ENCODE measurements at regions not wholly inside any gene's neighbourhood (a gene's known extent, or its start where the extent isn't known, plus 50 kb on each side); places are given as distances from the start of the nearest gene placed in this dataset.
A peak's percentile ranks its signal among the peaks of the same experiment; 100 is the strongest.

DNA sequence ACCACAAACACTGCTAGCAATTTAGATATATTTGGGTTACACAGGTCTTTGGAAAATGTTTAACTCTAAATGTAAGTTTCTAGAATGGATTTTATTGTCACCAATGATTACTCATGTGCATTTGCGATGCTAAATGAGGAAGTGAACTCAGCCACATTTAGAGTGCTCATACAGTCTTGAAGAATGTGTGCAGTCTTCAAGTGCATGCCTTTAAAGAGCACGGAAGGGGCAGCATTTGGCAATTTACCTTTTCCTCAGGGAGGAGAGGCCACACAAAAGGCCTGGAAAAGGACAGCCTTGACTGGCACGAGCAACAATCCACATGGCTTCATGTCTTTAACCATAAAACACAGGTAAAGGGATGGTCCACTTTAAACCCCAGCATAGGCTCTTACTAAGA lies 78.5 kb upstream of the STK17B start:
- DNase-seq: no peak

DNA sequence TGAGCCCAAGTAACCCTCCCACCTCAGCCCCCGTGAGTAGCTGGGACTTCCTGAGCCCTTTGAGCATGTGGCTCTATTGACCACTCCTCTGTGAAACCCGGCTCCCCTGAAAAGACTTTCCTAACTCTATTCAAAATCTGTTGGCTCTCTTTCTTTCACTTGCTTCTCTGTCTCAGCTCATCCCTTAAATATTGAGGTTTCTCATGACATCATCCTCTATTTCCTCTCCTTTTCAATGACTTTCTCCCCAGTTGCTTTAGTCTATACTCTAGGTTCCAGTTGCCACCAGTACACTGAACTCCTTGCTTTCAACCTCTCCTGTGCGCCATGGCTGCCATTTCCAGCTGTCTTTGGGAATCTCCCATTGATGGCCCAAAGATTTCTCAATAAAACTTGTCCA lies 79.8 kb upstream of the STK17B start:
- DNase-seq: no peak

DNA sequence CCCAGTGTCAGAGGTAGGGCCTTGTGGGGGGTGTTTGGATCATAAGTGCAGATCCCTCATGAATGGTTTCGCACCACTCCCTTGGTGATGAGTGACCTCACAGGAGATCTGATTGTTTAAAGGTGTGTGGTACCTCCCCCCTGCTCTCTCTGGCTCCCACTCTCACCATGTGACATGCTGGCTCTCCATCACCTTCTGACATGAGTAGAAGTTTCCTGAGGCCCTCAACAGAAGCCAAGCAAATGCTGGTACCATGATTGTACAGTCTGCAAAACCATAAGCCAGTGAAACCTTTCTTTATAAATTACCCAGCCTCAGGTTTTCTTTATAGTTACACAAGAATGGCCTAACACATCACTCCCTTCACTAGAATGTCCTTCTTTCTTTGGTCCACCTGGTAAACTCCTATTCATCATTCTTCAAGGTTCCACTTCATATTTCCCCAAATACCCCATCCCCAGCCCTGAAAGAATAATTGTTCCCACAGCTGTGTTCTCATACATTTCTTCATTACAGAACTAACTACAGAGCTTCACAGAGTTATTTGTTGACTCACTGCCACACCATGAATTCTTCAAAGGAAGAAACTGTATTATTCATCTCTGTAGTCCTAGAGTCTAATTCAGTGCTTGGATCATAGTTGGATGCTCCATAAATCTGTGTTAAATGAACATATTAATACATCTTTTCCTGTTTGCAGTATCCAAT lies 81.2 kb upstream of the STK17B start:
- DNase-seq: no peak

DNA sequence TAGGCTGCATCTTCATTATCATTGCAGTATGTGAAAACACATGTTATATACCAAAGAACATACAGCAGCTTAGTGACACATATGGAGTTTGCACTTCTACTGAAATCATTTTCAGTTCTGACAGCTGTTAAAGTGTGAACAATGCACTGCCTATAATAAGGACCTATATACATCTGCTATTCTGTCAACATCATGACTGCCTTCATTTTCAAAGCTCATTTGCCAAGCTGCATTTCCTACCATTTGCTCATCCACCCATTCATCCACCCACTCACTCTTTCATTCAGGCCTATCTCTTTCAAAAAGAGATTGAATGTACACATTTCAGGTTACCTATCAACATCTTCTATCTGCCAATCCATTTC lies 81.7 kb upstream of the STK17B start:
- DNase-seq: no peak

DNA sequence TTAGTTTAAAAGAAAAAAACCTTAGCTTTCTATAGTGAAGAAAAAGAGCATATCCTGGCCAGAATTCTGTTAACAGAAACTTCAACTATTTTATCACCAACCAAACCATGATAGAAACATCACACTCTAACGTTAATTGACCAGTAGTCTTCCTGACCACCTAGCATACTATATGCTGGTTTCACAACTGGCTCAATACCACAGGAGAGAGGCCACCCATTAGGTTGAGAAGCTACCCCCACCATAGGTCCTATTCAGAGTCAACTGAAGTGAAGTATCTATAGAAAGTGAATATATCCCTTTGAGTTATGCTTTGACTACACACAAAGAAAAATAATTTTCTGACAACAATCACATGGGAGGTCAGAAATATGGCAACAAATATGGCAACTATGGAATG lies 85.2 kb upstream of the STK17B start:
- no peak for DNase-seq

DNA sequence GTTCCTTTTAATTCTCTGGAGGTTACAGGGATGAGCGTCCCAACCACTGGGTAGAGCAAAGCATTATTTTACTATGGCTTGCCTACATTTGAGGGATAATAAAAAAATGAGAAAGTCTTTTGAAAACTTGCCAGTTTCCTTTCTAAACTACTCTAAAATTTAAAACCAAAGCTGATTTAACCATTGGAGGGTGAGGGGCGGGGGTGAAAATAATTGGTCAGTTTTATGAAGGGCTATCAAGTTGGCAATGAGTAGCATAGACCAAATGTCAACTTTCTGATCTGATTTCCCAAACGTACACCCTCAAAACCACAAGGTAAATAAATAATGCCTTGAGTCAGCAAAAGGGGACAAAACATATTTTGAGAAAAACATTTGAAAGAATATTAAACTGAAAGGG lies 85.7 kb upstream of the STK17B start:
- no peak for DNase-seq

DNA sequence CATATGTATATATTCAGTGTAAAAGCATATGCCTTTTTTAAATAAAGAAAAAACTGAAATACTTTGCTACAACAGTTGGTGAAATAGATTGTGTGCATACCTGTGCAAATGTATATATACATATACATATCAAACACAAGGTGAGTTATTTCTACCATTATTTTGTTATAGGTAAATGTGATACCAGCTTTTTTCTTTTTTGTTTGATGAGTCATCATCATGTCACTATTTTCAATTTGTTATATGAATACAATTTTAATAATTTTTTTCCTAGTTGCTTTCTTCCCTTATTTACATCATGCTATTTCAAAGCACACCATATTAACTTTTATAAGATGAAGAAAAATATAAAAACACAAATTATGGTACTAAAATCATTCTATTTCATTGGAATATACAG lies 87.0 kb upstream of the STK17B start:
- DNase-seq: no peak

DNA sequence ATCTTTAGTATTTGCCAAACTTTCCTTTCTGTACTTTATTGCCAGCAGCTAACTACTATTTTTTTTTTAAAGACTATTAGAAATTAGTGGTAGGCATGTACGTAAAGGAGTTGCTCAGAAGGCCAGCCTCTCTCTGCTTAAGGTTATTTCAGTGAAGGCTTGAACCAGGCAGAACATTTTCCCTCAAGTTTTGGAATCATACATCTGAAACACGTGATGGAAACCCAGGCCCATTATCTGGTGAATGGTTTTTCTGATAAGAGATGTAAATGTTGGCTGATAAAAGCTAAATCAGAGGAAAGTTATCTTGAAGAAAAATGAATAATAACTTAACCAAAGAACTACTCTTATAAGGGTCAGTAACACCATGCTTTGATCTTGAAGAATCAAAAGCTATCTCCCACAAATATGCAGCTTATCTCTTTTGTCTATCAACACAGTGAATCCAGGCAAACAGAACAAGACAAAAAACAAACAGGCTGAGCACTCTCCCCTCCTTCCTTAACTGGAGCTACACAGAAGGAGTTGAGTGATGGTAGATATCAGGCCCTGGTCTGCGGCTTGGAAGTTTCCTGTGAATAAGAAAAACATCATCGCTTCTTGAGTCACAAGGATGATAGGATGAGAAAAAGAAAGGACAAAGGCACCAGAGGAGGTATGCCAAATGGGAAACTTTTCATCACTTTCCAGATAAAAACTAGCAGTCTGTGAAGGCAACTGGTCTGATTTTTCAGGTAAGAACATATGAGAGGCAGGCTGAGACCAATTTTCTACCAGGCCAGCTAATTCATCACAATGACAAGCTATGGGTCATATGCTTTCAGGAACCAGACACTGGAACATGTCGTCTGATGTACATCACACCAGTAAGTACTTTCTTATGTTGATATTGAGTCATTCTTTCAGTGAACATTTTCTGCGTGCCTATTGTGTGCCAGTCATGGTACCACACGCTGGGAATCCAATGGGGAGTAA lies 88.4 kb upstream of the STK17B start:
- no peak for DNase-seq

DNA sequence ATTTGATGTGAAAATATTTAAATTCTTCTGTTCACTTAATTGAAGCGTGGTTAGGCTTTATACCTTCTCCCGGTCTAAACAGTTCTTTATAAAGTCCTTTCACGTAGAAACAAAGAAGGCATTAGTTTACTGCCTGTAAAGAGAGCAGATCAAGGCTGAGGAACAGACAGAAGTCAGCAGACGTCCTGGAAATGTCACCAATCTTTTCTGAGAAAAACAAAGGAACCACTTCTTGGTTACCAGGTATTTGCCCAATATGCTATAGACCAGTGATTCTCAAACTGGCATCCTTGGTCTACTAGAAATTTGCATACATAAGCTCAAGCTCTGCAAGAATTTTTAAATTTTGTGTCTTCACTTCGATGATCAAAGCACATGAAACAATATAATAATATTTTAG lies 89.2 kb upstream of the STK17B start:
- no peak for DNase-seq

DNA sequence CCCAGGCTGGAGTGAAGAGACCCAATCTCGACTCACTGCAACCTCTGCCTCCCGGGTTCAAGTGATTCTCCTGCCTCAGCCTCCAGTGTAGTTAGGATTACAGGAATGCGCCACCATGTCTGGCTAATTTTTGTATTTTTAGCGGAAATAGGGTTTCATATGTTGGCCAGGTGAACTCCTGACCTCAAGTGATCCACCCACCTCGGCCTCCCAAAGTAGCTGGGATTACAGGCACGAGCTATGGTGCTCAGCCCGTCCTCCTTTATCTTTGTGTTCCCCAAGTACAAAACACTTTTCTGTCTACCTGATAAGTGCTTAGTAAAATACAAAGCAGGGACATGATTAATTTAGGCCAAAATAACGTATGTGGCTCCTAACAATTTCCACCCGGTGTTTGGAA lies 91.2 kb upstream of the STK17B start:
- DNase-seq: no peak

DNA sequence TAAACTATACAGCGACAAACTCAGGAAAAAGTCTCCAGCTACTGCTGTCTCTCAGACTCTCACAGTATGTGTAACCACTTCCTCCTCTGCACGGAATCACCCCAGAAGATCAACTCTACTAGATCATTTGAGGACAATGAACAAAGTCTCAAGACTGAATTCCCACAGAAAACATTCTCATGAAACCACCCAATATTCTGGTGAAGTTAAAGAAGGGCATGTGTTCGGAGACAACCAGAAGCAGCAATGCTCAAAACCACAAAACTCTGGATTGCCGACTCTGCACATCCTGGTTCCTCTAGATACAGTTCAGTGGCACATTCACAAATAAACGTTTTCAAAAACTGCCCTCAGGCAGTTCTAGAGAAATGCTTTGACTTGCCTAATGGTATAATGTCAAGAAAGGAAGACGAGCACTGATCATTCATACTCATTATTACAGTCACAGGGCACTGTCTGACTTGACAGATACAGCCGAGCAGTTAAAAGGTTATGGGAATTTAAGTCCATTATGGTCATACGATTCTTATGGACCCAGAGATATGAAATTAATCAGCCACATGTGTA lies 91.9 kb upstream of the STK17B start:
- no peak for DNase-seq

DNA sequence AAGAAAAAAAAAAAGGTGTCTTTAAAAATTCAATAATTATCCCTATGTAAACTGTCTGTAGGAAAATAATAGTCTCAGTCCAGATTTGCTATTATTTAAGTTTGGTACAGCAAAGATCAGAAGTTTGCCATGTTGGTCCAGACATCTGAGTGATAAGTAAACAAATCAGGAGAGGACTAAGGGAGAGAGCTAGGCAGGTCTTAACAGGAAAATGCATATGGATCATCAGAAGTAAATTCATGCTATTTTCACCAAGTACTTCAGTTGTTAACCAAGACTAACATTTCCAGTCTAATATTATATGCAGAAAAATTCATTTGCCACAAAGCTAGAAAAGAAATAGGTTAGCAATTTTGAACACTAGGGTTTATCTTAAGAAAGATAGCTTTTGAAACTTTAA lies 95.0 kb upstream of the STK17B start:
- no peak for DNase-seq

DNA sequence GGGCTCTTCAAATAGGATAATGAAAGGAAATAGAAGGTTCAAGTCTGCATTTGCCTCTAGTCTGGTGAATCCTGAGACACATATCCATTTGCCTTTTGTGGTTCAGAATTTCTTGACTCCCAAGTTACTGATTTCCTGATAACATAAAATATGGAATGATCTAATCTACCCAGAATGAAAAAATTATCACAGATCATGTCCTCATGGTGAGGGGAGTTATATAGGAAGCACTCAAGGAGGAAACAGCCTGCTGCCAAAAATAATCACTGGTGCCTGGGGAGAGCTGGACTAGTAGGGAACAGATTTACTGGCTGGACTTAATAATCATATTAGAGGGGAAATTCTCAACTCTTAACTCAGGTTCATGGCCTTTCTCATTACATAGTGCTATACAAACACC lies 95.5 kb upstream of the STK17B start:
- no peak for DNase-seq

DNA sequence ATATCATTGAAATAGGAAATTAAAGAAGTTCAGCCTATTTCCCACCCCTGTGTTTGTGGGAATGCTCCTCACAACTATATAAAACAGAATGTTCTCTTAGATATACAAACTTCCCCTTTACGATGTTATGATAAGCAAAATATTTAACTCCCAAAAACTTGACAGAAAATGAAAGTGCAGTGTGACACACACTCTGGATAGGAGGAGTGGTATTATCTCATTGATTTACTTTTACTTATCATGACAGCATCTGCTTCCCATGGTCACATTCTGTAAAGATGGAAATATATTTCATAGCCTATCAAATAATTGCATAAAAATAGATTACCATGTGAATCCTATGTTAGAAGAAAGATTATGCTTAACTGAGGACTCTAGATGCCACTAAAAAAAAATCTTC lies 96.6 kb upstream of the STK17B start:
- no peak for DNase-seq

DNA sequence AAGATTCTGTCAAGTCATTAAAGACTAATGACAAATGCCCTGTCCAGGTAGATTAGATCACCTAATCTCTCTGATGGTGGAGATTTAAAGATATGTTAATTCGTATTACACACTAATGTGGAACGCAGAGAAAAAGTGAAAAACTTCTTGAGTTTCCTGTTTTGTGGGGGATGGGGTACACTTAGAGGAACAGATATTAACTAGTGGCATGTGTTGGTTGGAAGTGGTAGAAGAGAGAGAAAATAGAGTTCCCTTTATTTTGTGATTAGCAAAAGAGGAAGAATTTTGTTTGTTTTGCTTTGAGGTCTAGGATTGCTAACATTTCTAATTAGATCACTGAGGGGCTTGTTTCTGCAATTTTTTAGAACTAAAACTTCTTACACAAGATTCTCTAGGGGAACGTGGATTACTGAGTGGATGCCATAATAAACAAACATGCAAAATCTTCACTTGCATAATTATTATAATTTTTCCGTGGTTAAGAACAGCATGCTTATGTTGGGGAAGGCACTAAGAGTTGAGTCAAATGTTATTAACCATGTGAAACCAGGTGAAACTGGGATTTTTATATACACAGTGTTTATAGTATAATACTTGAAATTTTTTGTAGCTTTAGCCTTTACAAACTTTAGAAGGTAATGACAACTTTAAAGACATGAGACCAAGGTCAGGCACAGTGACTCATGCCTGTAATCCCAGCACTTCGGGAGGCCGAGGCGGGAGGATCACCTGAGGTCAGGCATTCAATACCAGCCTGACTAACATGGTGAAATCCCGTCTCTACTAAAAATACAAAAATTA lies 97.4 kb upstream of the STK17B start:
- DNase-seq: no peak

DNA sequence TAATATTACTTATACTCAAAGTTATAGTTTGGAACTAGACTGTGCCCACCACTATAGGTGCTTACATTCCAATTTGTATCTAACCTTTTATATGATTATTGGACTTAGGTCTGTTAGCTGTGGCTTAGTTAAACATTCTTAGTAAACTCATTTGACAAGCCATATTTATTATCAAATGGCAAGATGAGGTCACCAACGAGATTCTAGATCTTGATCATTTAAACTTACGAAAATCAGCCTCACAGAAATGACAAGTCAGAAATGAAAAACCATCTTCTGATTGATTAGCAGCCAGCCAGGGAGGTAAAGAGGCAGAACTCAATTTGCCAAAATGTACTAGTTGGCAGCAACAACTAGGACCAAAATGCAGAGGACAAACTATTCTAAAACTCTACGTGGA lies 100.4 kb upstream of the STK17B start:
- DNase-seq: no peak

DNA sequence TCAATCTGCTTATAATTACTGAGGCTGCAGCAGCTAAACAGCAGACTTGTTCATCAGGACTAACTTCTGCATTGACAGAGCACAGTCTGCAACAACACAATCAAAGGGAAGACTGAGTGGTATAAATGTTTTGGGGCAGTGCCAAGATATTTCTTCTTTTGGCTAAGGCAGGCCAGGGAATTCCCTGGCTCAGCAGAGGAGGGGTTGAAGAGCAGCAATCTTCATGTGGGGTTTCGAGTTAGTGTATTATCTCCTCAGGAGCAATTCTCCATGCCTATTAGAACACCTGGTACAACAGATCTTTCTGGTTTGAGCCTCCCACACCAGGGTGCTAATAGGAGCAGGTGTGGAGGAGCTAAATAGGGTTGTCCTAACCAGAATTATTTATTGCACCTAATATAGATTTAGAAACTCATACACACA lies 103.0 kb upstream of the STK17B start:
- peak; percentile 32 for DNase-seq

DNA sequence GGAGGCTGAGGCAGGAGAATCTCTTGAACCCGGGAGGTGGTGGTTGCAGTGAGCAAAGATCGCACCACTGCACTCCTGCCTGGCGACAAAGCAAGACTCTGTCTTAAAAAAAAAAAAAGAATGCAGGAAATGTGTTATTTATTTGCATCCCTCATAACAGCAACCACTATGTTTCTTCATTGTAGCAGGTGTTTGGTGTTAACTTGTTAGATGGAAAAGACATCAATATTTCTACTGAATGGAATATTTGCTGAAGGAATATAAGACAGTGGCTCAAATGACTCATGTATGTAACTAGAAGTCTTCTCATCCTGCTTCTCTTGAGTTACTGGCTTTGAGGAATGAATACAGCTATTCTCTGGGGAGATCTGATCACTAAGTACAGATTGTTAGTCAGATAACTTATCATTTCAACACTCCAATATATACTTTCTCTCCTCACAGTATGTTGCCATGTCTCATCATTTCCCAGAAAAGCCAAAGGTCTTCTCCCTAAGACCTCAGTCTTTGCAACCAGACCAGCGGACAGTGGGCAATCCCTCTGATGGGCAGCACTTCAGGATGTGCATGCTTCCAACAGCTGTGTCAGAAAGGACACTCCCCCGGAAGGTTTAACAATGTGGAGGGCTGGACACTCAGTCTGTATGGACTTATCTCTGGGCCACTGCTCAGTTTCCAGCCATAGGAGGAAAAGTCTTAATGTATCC lies 104.4 kb upstream of the STK17B start:
- no peak for DNase-seq

DNA sequence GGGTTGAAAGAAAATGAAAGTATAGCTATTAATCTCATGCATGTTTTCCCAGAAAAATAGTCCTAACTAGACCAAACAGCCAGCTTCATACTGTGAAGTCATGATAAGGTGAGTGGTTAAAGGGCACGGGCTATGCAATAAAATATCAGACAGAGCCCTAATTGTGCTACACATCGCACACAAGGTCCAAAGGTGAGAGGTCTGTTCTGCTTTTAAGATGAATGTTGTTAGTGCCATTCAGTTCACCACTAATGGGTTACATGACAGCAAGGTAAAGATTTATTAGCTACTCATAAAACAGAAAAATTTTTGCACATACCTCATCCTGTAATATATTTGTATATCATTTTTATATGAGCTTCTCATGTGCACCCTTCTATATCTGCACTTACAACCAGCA lies 105.0 kb upstream of the STK17B start:
- no peak for DNase-seq

DNA sequence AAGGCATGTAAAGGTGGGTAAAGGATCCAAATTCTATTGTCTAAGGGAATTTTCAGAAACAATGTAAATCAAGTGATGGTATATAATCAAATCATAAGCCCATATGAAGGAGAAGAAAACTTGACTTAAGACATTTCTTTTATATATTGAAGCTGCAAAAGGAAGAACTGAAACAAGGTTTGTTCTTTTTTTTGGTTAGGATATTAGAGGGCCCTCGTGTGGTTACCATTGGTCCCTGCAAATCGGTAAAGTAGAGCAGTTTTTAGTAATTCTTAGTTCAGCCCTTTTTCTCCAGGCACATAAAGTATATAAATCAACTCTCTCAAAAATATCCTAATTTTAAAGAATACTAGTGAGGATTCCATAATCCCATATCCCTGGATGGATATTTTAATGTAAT lies 105.6 kb upstream of the STK17B start:
- DNase-seq: no peak

DNA sequence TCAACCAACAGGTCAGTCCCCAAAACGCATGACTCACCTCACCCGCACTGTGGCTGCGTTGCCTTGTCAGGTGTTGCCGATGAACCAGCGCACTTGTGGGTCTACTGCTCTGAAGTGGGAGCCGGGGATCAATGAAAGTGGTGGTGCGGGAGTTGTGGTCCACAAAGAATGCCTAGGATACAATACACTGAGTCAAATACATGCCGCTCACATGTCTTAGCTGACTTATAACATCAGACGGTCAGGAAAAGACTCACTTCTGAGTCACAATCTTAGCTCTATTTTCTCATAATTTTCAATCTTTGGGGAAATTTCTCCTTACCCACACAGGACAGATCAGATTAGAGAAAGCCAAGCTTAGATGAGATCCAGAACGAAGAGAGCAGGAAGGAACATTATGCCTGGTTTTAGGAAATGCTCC lies 107.1 kb upstream of the STK17B start:
- peak; percentile 80 for DNase-seq

DNA sequence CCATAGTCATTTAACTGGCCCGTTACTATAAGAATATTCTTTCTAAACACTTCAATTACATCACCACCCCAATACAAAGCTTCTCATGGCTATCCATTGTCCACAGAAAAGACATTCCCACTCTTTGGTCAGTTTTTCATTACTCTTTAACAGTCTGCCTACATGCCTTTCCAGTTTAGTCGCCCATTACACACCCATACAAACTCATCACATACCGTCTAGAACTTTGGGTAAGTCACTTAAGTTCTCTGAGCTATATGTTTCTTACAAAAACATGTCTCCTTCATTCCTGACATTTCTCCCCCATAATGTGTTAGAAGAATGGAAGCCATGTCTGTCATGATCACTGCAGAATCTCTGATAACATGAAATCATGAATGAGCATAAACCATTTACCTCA lies 108.2 kb upstream of the STK17B start:
- no peak for DNase-seq

Measured in amniotic stem cell (primary cell).